CMK (cell line): ENCODE measurements at regions not wholly inside any gene's neighbourhood (a gene's known extent, or its start where the extent isn't known, plus 50 kb on each side); places are given as distances from the start of the nearest gene placed in this dataset.

Source experiments
- DNase-seq: peaks from one replicate; pipeline ENCODE4 v3.0.0-alpha.2; 2010; ENCODE audit warnings: low read depth

DNA sequence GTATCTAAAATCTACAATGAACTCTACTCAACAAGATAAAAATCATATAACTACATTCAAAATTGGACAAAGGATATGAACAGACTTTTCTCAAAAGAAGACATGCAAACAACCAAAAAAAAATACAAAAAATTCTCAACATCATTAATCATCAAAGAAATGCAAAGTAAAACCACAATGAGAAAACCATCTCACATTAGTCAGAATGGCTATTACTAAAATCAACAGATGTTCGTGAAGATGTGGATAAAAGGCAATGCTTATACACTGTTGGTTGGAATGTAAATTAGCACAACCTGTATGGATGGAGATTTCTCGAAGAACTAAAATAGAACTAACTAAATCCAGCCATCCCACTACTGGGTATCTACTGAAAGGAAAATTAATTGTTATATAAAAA, 1080.8 kb downstream of the AMY1C start:
- DNase-seq, result no peak

DNA sequence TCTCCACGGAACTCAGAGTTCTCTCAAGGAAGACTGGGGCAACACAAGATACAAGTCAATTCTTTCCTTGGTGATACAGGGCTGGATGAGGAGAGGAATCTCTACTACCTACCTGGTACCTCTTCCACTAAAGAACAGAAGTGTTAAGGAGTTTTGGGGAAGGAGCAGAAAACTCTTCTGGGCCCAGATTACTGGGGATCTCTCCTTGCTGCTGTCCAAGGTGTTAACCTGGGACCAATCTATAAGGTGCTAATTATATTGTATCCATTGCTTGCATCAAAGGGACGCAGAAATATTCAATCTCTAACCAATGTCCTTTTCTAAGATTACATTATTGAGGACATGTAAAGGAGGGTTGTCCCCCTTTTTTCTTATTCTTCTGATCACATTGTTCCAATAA, 1102.5 kb downstream of the AMY1C start:
- no peak for DNase-seq

DNA sequence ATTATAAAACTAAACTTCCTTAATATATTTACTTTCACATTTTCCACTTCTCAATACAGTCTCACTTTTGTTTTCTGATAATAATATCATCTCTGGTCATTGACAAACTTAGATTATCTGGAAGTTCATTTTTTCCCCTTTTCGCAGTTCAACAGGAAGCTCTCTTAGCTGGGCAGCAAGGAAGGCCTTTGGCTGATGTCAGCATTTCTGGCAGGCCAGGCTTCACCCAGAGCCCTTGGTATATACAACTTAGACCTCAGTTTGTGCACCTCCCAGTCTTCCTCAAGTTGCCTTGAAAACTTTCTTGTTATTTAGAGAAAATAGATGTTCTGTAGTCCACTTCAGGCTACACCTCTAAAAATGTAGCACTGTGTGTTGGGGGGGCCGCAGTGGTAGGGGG, 1103.6 kb downstream of the AMY1C start:
- no peak for DNase-seq

DNA sequence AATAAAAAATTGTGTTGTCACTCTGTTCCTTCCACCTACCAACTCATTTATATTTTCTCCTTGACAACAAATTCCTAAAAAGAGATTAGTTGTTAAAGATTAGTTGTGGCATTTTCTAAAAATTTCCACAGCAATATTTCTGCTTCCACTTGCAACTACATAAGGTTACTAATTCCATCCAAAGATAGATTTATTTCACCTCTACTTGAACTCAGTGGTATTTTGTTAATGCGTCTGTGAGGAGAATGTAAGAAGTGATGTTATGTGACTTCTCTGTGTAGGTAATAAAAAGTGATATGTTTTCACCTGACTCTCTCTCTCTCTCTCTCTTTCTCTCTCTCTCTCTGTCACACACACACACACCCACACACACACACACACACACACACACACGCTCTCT, 1104.8 kb downstream of the AMY1C start:
- DNase-seq, result no peak

DNA sequence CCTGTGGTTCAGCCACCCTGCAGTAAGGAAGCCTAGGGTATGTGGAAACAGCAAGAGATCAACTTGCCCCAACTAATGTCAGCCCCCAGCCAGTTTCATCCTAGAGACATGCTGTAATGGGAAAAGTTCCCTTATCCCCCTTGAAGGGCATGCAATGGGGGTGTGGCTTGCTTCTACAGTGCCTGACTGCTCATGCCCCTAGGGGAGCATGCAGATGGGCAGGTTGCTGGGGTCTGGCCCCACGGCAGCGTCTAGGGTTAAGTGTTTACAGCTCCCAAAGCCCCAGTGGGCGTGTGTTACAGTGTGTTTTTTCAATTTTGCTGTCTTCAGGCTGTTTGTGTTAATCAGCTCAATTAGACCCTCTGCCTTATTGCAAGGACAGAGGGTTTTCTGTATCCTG, 1105.9 kb downstream of the AMY1C start:
- no peak for DNase-seq

DNA sequence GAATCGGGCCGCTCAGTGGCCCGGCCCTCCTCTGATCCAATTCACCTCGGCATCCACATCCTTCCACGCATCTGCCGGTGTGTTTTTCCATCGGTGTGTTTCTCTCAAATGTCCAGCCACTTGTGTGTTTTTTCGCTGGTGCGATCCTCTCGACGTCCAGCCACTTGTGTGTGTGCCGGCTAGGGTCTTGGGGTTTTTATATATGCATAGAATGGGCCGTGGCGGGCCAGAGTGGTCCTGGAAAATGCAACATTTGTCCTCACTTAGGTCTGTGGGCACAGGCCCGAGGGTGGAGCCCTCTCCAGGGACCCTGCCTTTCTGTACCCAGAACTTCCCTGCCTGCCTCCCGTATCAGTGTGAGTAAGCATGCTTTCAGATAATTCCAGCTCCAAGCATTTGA, 1106.4 kb downstream of the AMY1C start:
- DNase-seq, result no peak

DNA sequence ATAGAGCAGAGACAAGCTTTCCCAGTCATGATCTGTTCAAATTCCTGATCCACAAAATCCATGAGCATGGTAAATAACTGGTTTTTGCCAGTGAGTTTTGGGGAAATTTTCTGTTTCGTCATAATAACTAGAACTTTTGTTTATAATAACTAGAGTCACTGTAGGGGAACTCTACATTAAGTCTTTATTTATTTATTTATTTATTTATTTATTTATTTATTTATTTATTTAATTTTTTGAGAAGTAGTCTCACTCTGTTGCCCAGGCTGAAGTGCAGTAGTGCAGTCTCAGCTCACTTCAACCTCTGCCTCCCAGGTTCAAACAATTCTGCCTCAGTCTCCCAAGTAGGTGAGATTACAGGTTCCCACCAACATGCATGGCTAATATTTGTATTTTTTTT, 1106.8 kb downstream of the AMY1C start:
- DNase-seq, result no peak

DNA sequence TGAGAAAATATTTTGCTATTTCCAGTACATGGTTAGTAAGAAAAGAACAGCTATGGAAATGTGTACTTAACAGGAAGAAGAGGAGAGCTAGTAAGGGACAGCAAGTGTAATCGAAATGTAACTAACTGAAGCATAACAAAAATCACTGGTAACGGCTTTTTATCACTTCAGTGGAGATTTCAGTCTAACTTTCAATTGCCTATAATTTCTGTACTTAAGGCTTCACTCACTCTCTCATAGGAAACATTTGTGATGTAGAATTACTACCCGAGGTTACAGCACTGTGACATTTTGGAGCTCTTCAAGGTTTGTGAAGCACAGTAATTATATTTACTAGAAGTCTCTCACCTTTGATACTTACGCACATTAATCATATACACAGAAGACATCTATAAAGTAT, 1119.1 kb downstream of the AMY1C start:
- no peak for DNase-seq

DNA sequence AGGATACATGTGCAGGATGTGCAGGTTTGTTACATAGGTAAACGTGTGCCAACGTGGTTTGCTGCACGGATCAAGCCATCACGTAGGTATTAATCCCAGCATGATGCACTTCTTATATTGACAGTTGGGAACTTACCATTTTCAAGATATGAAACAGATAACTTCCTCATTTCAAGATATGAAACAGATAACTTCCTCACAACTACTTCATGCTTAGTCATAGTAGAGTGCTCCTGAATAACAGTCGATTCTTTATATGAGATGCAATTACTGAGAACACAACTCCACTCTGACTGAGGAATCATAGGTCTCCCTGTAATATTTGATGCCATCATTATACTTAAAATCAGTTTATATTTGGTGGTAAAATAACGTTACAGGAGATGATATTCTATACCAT, 1124.3 kb downstream of the AMY1C start:
- DNase-seq, result no peak

DNA sequence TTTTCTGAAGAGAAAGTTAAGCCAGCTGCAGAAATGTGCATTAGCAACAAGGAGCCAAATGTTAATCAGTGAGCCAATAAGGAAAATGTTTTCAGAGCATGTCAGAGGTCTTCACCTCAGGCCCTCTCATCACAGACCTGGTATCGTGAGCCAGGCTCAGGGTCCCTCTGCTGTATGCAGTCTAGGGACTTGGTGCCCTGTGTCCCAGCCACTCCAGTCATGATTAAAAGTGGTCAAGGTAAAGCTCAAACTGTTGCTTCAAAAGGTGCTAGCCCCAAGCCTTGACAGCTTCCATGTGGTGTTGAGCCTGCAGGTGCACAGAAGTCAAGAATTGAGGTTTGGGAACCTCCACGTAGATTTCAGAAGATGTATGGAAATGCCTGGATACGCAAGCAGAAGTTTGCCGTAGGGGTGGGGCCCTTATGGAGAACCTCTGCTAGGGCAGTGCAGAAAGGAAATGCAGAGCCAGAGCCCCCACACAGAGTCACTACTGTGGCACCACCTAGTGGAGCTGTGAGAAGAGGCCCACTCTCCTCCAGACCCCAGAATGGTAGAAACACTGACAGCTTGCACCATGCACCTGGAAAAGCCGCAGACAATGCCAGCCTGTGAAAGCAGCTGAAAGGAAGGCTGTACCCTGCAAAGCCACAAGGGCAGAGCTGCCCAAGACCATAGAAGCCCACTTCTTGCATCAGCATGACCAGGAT, 1128.7 kb downstream of the AMY1C start:
- DNase-seq, result no peak

DNA sequence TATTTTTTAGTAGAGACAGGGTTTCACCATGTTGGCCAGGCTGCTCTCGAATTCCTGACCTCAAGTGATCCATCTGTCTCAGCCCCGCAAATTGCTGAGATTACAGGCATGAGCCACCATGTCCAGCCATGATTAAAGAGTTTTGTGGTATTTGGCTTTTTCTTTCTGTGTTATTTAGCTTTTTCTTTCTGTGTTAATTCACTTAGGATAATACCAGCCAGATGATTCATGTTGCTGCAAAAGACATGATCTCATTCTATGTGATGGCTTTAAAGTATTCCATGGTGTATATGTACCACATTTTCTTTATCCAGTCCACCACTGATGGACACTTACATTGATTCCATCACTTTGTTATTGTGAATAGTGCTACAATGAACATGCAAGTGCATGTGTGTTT, 1135.2 kb downstream of the AMY1C start:
- no peak for DNase-seq

DNA sequence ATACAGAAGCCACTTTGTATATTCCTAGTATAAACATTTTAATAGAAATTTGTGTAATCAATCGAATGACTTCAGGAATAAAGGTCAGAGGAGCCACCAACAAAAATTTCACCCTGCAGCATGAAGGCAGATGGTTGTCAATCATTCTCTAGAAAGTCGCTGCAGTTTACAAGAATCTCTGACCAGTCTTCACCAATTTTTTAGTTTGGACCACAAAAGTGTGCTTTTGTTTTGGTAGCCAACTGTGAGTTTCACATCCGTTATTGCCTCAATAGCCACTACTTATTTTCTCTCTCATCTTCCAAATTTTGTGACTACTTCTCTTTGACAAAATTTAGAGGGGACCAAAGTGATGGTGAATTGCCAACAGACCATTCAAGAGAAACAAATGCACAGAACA, 1155.6 kb downstream of the AMY1C start:
- DNase-seq, result no peak

DNA sequence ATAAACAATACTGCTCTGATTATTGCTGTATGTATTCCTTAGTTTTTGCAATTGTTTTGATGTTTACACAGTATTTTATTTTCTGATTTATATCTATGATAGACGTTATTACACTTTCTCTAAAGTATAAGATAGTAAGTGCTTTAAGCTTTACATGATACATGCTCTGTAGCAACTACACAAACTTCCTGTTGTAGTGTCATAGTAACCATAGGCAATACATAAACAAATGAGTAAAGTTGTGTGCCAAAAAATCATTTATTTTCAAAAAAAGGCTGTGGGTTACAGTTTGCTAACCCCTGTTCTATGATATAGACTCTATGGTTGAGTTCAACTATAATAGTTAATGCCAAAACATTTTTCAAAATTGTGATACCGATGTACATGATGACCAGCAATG, 1156.4 kb downstream of the AMY1C start:
- no peak for DNase-seq

DNA sequence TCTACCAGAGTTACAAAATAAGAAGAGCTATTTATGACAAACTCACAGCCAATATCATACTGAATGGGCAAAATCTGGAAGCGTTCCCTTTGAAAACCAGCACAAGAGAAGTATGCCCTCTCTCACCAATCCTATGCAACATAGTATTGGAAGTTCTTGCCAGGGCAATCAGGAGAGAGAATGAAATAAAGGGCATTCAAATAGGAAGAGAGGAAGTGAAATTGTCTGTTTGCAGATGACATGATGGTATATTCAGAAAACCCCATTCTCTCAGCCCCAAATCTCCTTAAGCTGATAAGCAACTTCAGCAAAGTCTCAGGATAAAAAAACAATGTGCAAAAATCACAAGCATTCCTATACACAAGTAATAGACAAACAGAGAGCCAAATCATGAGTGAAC, 1169.5 kb downstream of the AMY1C start:
- DNase-seq, result no peak

DNA sequence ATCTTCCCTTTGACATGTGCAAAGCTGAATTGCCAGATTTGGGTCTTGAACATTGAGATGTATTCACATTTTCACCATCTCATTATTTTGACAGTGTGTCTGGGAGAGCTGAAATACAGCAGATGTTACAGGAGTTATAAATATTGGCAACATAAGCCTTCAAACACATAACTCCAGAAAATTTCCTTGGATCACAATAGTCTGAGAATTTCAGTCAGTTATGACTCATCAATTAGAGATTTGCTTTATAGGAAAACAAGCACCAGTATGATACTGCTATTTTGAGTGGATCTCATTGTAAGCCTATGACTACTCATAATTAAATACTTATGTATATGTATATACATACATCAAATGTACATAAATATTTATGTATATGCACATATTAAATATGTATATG, 1171.8 kb downstream of the AMY1C start:
- DNase-seq, result no peak

DNA sequence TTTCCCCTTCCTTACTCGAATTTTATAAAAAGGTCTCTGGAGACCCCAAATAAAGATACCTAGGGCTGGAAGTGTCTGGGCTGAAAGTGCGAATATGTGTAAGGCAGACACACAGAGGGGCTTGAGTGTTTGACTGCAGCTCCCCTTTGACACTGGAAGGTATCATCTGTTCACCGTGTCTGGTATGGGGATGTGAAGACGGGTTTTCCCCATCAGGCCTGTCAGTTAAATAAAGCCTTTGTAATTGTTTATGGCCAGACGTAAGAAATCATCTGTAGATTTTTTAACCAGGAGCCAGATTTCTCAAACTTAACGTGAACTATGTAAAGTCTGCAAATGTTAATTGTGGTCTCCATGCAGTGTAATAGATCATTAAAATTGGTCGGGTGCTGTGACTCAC, 1173.4 kb downstream of the AMY1C start:
- no peak for DNase-seq

DNA sequence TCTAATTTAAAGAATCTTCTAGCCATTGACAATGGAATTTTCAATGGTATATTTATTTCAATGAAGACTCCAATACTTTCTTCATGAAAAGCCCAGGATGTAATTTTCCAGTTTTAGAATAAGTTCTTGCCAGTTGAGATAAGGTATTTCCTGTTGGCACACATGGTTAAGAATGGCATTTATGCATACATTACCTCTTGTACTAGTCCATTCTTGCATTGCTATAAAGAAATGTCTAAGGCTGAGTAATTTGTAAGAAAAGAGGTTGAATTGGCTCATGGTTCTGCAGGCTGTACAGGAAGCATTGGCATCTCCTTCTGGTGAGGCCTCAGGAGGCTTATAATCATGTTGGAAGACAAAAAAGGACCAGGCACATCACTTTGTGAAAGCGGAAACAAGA, 1179.6 kb downstream of the AMY1C start:
- DNase-seq, result no peak

DNA sequence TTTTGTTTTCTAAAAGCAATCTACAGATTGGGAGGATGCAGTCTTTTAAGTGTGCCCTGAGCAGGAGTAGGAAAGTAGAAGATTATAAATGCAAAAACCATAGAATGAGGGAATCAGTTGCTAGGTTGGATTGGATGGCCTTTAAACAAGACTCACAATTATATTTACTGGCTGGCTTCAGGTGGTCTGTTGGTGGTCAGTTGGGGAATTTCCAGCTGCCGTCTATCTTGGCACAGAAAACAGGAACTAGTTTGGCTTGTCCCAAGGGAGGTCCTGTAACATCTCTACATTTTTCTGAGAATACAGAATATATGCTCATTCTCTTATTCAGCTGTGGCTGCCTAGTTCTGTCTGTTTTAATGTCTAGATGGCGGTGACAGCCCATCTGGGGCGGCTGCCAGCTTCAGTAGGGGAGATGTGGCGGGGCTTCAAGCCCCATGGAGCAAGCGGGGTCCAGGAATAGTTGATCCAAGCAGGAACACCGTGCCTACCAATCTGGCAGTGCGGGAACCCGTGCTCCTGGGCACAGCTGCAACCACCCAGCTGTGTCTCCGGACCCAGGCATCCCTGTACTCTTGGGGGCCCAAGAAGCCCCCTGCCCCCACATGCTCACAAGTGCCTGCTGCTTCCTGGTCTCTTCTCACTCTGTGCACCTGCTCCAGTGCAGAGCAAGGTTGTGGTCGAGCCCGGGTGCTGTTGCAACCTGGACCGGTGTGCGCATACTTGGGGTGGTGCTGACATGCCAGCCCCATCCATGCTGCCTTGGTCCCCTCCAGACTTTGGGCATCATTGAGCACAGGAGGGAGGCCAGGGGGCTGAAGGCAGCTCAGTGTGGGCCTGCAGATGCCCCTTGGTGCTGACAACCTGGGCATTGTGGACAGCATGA, 1182.6 kb downstream of the AMY1C start:
- DNase-seq, result no peak

DNA sequence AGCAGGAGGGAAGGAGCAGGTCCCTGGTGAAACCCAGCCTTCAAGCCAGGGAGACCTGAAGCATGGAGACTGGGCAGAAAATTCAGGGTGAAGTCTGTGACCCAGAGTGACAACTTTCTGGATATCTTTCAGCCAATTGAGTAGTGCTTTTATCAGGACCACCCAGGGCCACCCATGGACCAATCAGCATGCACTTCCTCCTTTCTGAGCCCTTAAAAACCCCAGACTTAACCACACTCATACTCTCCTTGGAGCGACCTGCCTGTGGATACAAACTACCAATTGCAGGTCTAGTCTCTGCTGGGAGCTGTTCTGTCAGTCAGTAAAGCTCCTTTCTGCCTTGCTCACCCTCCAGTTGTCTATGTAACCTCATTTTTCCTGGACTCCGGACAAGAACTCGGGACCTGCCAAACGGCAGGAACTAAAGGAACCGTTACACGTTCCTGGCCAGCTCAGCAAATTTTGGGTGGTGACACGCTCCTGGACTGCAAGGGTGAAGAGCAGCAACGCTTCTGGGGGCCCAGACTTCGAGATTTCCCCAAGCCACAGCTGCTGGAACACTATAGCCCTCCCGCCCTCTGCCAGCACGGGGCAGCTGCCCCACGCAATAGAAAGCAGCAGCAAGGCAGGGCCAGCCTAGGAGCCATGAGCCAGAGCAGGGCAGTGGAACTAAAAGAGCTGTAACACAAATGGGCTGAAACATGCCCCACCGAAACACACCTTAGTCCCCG, 1183.4 kb downstream of the AMY1C start:
- peak; percentile 3 for DNase-seq

DNA sequence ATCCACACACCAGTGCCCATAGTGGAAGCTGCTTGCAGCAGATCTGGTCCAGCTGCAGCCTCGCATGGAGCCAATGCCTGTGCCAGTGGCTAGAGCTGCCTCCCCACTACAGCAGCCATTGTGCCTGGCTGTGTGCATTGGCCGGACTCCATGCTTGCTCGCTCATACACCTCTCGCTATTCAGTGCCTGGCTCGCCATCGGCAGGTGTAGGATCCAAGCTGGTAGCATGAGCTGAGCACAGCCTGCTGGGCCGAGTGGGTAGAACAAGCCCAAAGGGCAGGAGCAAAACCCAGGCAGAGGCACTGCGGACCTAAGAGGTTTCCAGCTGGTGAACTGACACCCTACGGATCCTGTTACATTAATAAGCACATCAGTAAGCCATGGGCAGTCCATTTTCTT, 1184.1 kb downstream of the AMY1C start:
- no peak for DNase-seq

DNA sequence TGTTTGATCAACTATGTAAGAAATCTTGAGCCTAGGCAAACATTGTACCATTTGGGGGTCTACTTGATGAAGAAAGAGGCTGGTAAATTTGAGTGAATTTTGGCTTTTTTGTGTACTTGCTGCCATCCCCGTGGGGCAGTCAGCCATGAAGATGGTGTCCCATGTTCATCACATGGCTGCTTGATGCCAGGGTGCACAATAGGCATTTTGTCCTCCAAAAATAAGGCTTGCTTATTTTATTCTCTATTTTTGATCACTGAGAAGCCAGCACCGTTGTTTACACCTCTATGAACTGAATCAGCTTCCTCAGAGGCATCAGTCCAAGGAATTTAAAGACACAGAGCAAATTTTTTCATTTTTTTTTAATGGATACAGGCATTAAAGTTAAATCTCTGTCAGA, 1195.7 kb downstream of the AMY1C start:
- no peak for DNase-seq

DNA sequence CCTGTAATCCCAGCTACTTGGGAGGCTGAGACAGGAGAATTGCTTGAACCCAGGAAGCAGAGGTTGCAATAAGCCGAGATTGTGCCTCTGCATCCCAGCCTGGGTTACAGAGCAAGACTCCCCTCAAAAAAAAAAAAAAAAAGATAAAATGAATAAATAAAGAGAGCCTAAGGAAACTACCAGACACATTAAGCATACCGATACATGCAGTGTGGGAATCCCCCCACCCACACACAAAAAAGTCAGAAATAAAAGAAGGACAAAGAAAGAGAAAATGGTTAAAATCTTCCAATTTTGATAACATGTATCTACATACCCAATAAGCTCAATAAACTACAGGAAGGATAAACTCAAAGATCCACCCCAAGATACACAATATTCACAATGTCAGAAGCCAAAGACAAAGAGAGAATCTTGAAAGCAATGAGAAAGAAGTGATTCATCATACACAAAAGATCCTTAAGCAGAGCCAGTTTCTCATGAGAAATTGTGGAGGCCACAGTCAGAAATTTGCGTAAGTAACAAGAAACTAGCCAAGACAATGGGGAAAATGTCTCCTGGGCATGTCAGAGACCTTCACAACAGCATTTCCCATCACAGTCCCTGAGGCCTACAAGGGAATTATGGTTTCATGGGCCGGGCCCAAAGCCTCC, 1197.0 kb downstream of the AMY1C start:
- DNase-seq, result no peak

DNA sequence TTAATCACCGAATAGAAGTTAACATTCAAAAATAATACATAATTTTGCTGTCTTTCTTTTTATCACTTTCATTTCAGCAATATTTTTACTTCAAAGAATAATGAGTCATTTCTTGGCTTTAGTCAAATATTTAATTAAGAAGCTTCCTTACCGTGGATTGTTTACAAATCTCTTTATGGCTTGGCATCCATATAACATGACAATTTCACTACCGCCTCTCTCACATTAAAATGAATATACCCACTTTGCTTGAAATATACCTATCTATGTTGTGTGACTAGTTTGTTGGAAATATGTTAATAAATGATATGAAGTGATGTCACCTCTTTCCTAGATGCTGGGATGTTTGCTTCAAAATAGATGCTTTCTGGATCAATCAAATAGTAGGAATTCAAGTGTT, 1203.9 kb downstream of the AMY1C start:
- DNase-seq, result no peak
